Tibial nerve (tissue), 3 donors: ENCODE measurements at regions not wholly inside any gene's neighbourhood (a gene's known extent, or its start where the extent isn't known, plus 50 kb on each side); places are given as distances from the start of the nearest gene placed in this dataset.

Source experiments
- CTCF ChIP-seq, 5 experiments: fragments of 200-600 bp in 3 of 5; fragments of 450-650 bp in 2 of 5; sonication (generic) in 3 of 5; IDR thresholded peaks; one replicate each; pipeline ENCODE4 v1.5.1; 2016 to 2019; ENCODE audit warnings: antibody characterized with exemption in 5 of 5, mild to moderate bottlenecking in 3 of 5, moderate library complexity in 2 of 5
- POLR2A ChIP-seq, 2 donors: fragments of 450-650 bp; IDR thresholded peaks; one replicate each; pipeline ENCODE4 v1.6.1; 2017; ENCODE audit warnings: antibody characterized with exemption in 2 of 2, mild to moderate bottlenecking in 2 of 2, moderate library complexity in 2 of 2

GRCh38 chr3:182479419-182480336 lies 313.6 kb upstream of the ATP11B start:
- TF ChIP-seq POLR2A (IDR thresholded peaks at IDR 0.05): no peak
- TF ChIP-seq CTCF (IDR thresholded peaks at IDR 0.05): no peak
